OCI-LY3 (cell line): ENCODE measurements at regions not wholly inside any gene's neighbourhood (a gene's known extent, or its start where the extent isn't known, plus 50 kb on each side); places are given as distances from the start of the nearest gene placed in this dataset.

Source experiments
- EZH2phosphoT487 ChIP-seq: fragments of 200-600 bp; shearing (Covaris generic); IDR thresholded peaks from 2 replicates; pipeline ENCODE4 v1.6.1; 2018; ENCODE audit warnings: antibody characterized with exemption, mixed run types, low read depth
- TF ChIP-seq, protein P1 (sequence below): fragments of 200-600, 300-600 bp; sonication (generic); IDR thresholded peaks from 2 replicates; pipeline ENCODE4 v1.5.1; 2014; ENCODE audit warnings: antibody characterized with exemption, low read length, low read depth

DNA sequence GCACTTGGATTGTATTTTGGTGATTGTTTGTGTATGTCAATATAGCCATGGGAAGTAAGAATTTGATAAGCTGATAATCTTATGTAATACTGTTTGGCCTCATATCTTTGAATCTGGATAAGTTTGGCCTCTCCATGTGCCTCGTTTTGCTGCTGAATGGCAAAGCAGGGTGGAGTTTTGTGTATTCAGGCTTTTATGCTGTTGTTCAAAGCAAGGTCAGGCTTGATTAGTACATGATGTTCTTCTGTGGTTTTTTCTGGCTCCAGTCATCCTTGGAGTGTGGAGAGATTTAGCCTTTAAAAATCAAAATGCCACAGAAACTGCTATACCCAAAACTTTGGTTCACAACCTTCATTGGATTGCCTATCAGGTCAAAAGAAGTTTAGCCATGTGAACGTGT lies 728.9 kb upstream of the GJE1 start:
- TF ChIP-seq, protein P1, sequence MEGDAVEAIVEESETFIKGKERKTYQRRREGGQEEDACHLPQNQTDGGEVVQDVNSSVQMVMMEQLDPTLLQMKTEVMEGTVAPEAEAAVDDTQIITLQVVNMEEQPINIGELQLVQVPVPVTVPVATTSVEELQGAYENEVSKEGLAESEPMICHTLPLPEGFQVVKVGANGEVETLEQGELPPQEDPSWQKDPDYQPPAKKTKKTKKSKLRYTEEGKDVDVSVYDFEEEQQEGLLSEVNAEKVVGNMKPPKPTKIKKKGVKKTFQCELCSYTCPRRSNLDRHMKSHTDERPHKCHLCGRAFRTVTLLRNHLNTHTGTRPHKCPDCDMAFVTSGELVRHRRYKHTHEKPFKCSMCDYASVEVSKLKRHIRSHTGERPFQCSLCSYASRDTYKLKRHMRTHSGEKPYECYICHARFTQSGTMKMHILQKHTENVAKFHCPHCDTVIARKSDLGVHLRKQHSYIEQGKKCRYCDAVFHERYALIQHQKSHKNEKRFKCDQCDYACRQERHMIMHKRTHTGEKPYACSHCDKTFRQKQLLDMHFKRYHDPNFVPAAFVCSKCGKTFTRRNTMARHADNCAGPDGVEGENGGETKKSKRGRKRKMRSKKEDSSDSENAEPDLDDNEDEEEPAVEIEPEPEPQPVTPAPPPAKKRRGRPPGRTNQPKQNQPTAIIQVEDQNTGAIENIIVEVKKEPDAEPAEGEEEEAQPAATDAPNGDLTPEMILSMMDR, result no peak
- no peak for TF ChIP-seq EZH2phosphoT487
